CD4-positive, CD25-positive, alpha-beta regulatory T cell (primary cell): ENCODE measurements at regions not wholly inside any gene's neighbourhood (a gene's known extent, or its start where the extent isn't known, plus 50 kb on each side); places are given as distances from the start of the nearest gene placed in this dataset.
A peak's percentile ranks its signal among the peaks of the same experiment; 100 is the strongest.

Experiments used
- ATAC-seq, 2 donors: fragments of 150-1000 bp; cut with Tn5 transposase; one replicate each; pipeline ENCODE4 v1.10.0; 2021; ENCODE audit warnings: low read depth in 2 of 2, moderate number of reproducible peaks in 2 of 2, moderate library complexity in 1 of 2
- DNase-seq, 3 donors: peaks; one replicate each; pipeline versions ENCODE4 v3.0.0 to v3.0.0-alpha.2; 2012 to 2022; ENCODE audit warnings: mixed read lengths in 1 of 3
- H3K27ac ChIP-seq: one replicate; pipeline ENCODE4 v1.7.0; 2013; ENCODE audit warnings: mild to moderate bottlenecking, low read length; ENCODE audit not compliant: insufficient read depth, poor library complexity, severe bottlenecking
- H3K27me3 ChIP-seq: one replicate; pipeline ENCODE4 v1.7.0; 2013; ENCODE audit warnings: low read length; ENCODE audit not compliant: control insufficient read depth, insufficient read depth
- H3K36me3 ChIP-seq: one replicate; pipeline ENCODE4 v1.7.0; 2013; ENCODE audit warnings: mild to moderate bottlenecking, low read length, moderate library complexity; ENCODE audit not compliant: control insufficient read depth, insufficient read depth
- H3K4me1 ChIP-seq: 2 replicates; pipeline ENCODE4 v1.7.0; 2013; ENCODE audit warnings: mild to moderate bottlenecking, low read length; ENCODE audit not compliant: insufficient read depth, control insufficient read depth, poor library complexity, severe bottlenecking
- H3K4me3 ChIP-seq: one replicate; pipeline ENCODE4 v1.7.0; 2013; ENCODE audit warnings: low read depth, mild to moderate bottlenecking, low read length, moderate library complexity
- H3K9me3 ChIP-seq, 2 experiments: 1 replicate in 1 of 2; 2 replicates in 1 of 2; pipeline ENCODE4 v1.7.0; 2013; ENCODE audit warnings: low read length in 2 of 2, mild to moderate bottlenecking in 1 of 2, moderate library complexity in 1 of 2; ENCODE audit not compliant: control insufficient read depth in 2 of 2
- H3K27ac Mint-ChIP-seq, 3 donors: one replicate each; pipeline ENCODE4 v1.8.0; 2020 to 2022; ENCODE audit warnings: mild to moderate bottlenecking in 3 of 3, mixed read lengths in 3 of 3, moderate library complexity in 2 of 3
- H3K27me3 Mint-ChIP-seq: one replicate; pipeline ENCODE4 v1.8.0; 2022; ENCODE audit warnings: mild to moderate bottlenecking, mixed read lengths
- H3K36me3 Mint-ChIP-seq: one replicate; pipeline ENCODE4 v1.8.0; 2020; ENCODE audit warnings: mixed read lengths
- H3K4me1 Mint-ChIP-seq, 4 donors: one replicate each; pipeline ENCODE4 v1.8.0; 2020 to 2022; ENCODE audit warnings: mixed read lengths in 4 of 4, mild to moderate bottlenecking in 1 of 4
- H3K4me3 Mint-ChIP-seq, 4 donors: one replicate each; pipeline ENCODE4 v1.8.0; 2020 to 2022; ENCODE audit warnings: mild to moderate bottlenecking in 4 of 4, mixed read lengths in 4 of 4, moderate library complexity in 3 of 4
- H3K9me3 Mint-ChIP-seq, 7 donors: one replicate each; pipeline ENCODE4 v1.8.0; 2020 to 2022; ENCODE audit warnings: mixed read lengths in 7 of 7, mild to moderate bottlenecking in 3 of 7, moderate library complexity in 2 of 7

- Mint-ChIP-seq H3K4me3 (no peak overlapping the region), H3K36me3 (no peaks in the 10 kb centered on the region), H3K9me3 (no peaks in the 10 kb centered on the region), H3K4me1 (peaks cover 0 to 5% (median 2%) of the 10 kb centered on the region in 4 donors), H3K27me3 (no peaks in the 10 kb centered on the region), H3K27ac (no peak overlapping the region)
- DNase-seq (no peak), ATAC-seq (no peak)
- Histone ChIP-seq H3K9me3 (no peaks in the 10 kb centered on the region), H3K27me3 (no peaks in the 10 kb centered on the region), H3K27ac (no peak overlapping the region), H3K4me1 (no peaks in the 10 kb centered on the region), H3K4me3 (no peak overlapping the region), H3K36me3 (no peaks in the 10 kb centered on the region)
These were observed 242.5 kb upstream of the TBL1XR1 start for GRCh38 chr3:177439694-177440269.

- no peaks in the 10 kb centered on the region for H3K4me1 ChIP-seq
- Mint-ChIP-seq H3K9me3 (no peaks in the 10 kb centered on the region), H3K36me3 (no peaks in the 10 kb centered on the region), H3K27me3 (no peaks in the 10 kb centered on the region), H3K4me3 (no peak overlapping the region), H3K27ac (no peak overlapping the region), H3K4me1 (peaks cover 0 to 5% (median 2%) of the 10 kb centered on the region in 4 donors)
- ATAC-seq: no peak
- no peak overlapping the region for H3K27ac ChIP-seq
- no peaks in the 10 kb centered on the region for H3K27me3 ChIP-seq
- no peak overlapping the region for H3K4me3 ChIP-seq
- no peaks in the 10 kb centered on the region for H3K9me3 ChIP-seq
- no peak for DNase-seq
- H3K36me3 ChIP-seq: no peaks in the 10 kb centered on the region
These were observed 243.3 kb upstream of the TBL1XR1 start for GRCh38 chr3:177440456-177441104.

- no peaks in the 10 kb centered on the region for H3K9me3 Mint-ChIP-seq
- H3K4me3 Mint-ChIP-seq: no peak overlapping the region
- ATAC-seq: no peak
- no peaks in the 10 kb centered on the region for H3K27me3 Mint-ChIP-seq
- no peak for DNase-seq
- no peaks in the 10 kb centered on the region for H3K36me3 Mint-ChIP-seq
- H3K27ac Mint-ChIP-seq: peak overlapping the region in 1 of 3 donors; percentile 4
- Histone ChIP-seq H3K36me3 (no peaks in the 10 kb centered on the region), H3K9me3 (no peaks in the 10 kb centered on the region), H3K27ac (no peak overlapping the region), H3K4me1 (no peaks in the 10 kb centered on the region), H3K27me3 (no peaks in the 10 kb centered on the region), H3K4me3 (no peak overlapping the region)
- peaks cover 0 to 5% (median 3%) of the 10 kb centered on the region in 4 donors for H3K4me1 Mint-ChIP-seq
These were observed 244.1 kb upstream of the TBL1XR1 start for GRCh38 chr3:177441276-177441812.

GRCh38 chr3:177441813-177442646 lies 244.7 kb upstream of the TBL1XR1 start:
- H3K27me3 ChIP-seq: no peaks in the 10 kb centered on the region
- H3K4me3 ChIP-seq: no peak overlapping the region
- DNase-seq (no peak), ATAC-seq (no peak)
- H3K4me3 Mint-ChIP-seq: no peak overlapping the region
- H3K36me3 Mint-ChIP-seq: no peaks in the 10 kb centered on the region
- H3K36me3 ChIP-seq: no peaks in the 10 kb centered on the region
- H3K9me3 ChIP-seq: no peaks in the 10 kb centered on the region
- H3K27me3 Mint-ChIP-seq: no peaks in the 10 kb centered on the region
- no peaks in the 10 kb centered on the region for H3K4me1 ChIP-seq
- H3K9me3 Mint-ChIP-seq: no peaks in the 10 kb centered on the region
- peak overlapping the region in 2 of 3 donors; percentile 3 to 4 for H3K27ac Mint-ChIP-seq
- peaks cover 0 to 5% (median 3%) of the 10 kb centered on the region in 4 donors for H3K4me1 Mint-ChIP-seq
- H3K27ac ChIP-seq: no peak overlapping the region

GRCh38 chr3:177443469-177443868 lies 246.2 kb upstream of the TBL1XR1 start:
- Mint-ChIP-seq H3K27ac (no peak overlapping the region), H3K4me3 (no peak overlapping the region), H3K9me3 (no peaks in the 10 kb centered on the region), H3K36me3 (no peaks in the 10 kb centered on the region), H3K27me3 (no peaks in the 10 kb centered on the region), H3K4me1 (peaks cover 5 to 15% (median 11%) of the 10 kb centered on the region in 4 donors)
- H3K4me3 ChIP-seq: no peak overlapping the region
- no peaks in the 10 kb centered on the region for H3K27me3 ChIP-seq
- no peaks in the 10 kb centered on the region for H3K9me3 ChIP-seq
- DNase-seq: no peak
- ATAC-seq: no peak
- peaks cover 7% of the 10 kb centered on the region for H3K4me1 ChIP-seq
- H3K27ac ChIP-seq: no peak overlapping the region
- no peaks in the 10 kb centered on the region for H3K36me3 ChIP-seq

GRCh38 chr3:177444696-177445095 lies 247.4 kb upstream of the TBL1XR1 start:
- H3K27me3 Mint-ChIP-seq: no peaks in the 10 kb centered on the region
- H3K36me3 ChIP-seq: no peaks in the 10 kb centered on the region
- H3K9me3 ChIP-seq: no peaks in the 10 kb centered on the region
- no peak overlapping the region for H3K27ac ChIP-seq
- H3K27ac Mint-ChIP-seq: no peak overlapping the region
- DNase-seq: no peak
- H3K4me1 ChIP-seq: peaks cover 20% of the 10 kb centered on the region
- no peaks in the 10 kb centered on the region for H3K9me3 Mint-ChIP-seq
- H3K27me3 ChIP-seq: no peaks in the 10 kb centered on the region
- H3K4me1 Mint-ChIP-seq: peaks cover 11 to 28% (median 21%) of the 10 kb centered on the region in 4 donors
- H3K4me3 ChIP-seq: no peak overlapping the region
- no peak overlapping the region for H3K4me3 Mint-ChIP-seq
- no peak for ATAC-seq
- no peaks in the 10 kb centered on the region for H3K36me3 Mint-ChIP-seq

GRCh38 chr3:177445549-177445948 lies 248.3 kb upstream of the TBL1XR1 start:
- H3K9me3 ChIP-seq: no peaks in the 10 kb centered on the region
- Mint-ChIP-seq H3K9me3 (no peaks in the 10 kb centered on the region), H3K27ac (no peak overlapping the region), H3K4me1 (peaks cover 14 to 35% (median 28%) of the 10 kb centered on the region in 4 donors), H3K36me3 (no peaks in the 10 kb centered on the region), H3K4me3 (no peak overlapping the region), H3K27me3 (no peaks in the 10 kb centered on the region)
- H3K27ac ChIP-seq: no peak overlapping the region
- ATAC-seq: no peak
- no peaks in the 10 kb centered on the region for H3K36me3 ChIP-seq
- no peaks in the 10 kb centered on the region for H3K27me3 ChIP-seq
- no peak for DNase-seq
- peaks cover 26% of the 10 kb centered on the region for H3K4me1 ChIP-seq
- no peak overlapping the region for H3K4me3 ChIP-seq
